ENCODE measurements at regions not wholly inside any gene's neighbourhood (a gene's known extent, or its start where the extent isn't known, plus 50 kb on each side); places are given as distances from the start of the nearest gene placed in this dataset.

DNA sequence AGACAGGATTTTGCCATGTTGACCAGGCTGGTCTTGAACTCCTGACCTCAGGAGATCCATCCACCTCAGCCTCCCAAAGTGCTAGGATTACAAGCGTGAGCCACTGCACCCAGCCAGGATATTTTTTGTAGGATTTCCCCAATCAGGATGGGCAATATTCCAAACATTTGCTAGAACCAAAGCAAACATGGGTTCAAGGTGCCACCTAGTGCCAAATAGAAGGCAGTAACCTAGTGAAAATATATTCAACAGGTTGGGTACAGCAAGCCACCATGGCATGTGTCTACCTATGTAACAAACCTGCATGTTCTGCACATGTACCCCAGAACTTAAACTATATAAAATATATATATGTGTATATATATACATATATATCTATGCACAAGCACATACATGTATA lies 185.9 kb upstream of the CADM2 start:
- Histone ChIP-seq H4K20me1 (ENCODE audit: insufficient read depth, low read length) (no peaks in the 10 kb centered on the region), H2AFZ (ENCODE audit: low read depth, low read length) (no peak overlapping the region), H3K4me3 (ENCODE audit: low read length) (no peak overlapping the region), H3K4me2 (ENCODE audit: low read length) (no peak overlapping the region), H3K79me2 (ENCODE audit: low read length) (no peaks in the 10 kb centered on the region), H3K4me1 (ENCODE audit: low read length) (no peaks in the 10 kb centered on the region), H3K36me3 (replicated peaks; ENCODE audit: low read depth, low read length) (no peaks in the 10 kb centered on the region), H3K9ac (ENCODE audit: low read length) (no peak overlapping the region), H3K27ac (ENCODE audit: low read length) (no peak overlapping the region), H3K27me3 (ENCODE audit: low read depth, low read length) (no peaks in the 10 kb centered on the region), H3K9me3 (ENCODE audit: insufficient read depth, low read length) (peaks cover 5% of the 10 kb centered on the region; the same call in 1 of the 2 replicates)
- TF ChIP-seq, protein P1, sequence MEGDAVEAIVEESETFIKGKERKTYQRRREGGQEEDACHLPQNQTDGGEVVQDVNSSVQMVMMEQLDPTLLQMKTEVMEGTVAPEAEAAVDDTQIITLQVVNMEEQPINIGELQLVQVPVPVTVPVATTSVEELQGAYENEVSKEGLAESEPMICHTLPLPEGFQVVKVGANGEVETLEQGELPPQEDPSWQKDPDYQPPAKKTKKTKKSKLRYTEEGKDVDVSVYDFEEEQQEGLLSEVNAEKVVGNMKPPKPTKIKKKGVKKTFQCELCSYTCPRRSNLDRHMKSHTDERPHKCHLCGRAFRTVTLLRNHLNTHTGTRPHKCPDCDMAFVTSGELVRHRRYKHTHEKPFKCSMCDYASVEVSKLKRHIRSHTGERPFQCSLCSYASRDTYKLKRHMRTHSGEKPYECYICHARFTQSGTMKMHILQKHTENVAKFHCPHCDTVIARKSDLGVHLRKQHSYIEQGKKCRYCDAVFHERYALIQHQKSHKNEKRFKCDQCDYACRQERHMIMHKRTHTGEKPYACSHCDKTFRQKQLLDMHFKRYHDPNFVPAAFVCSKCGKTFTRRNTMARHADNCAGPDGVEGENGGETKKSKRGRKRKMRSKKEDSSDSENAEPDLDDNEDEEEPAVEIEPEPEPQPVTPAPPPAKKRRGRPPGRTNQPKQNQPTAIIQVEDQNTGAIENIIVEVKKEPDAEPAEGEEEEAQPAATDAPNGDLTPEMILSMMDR (IDR thresholded peaks at IDR 0.05; ENCODE audit: low read depth, low read length): peak; percentile 54
- no peak for TF ChIP-seq EZH2phosphoT487 (IDR thresholded peaks at IDR 0.05; ENCODE audit: low read depth)

DNA sequence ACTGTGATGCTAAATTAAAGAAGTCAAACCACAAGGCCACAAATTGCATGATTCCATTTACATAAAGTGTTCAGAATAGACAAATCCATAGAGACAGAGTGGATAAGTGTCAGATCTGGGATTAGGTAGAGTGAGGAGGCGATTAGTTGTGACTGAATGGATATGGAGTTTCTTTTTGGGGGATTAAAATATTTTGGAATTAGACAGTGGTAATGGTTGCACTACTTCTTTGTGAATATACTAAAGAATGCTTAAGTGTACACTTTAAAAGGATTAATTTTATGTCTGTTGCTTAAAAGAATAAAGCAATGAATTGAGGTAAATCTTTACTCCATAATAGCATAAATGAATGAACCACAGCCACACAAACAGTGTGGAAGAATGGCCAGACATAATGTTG lies 175.5 kb upstream of the CADM2 start:
- H3K9ac ChIP-seq (ENCODE audit: low read length): no peak overlapping the region
- H3K79me2 ChIP-seq (ENCODE audit: low read length): no peaks in the 10 kb centered on the region

DNA sequence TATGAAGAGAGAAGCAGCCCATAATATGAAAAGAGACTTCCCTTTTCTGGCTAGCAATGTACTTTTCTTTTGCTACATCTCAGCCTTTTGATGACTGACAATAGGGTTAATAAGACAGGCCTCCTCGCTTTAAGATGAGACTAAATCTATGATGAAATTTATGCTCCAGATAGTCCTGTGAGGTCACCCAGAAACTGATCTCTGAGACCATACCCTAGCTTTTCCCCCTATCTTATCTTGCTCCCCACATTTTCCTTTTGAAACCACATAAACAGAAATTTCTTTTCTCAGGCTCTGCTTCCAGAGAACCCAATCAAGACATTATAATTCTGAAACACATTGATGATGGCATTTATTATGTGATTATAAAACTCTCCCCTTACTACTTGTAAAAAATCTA lies 168.8 kb upstream of the CADM2 start:
- H3K9me3 ChIP-seq (ENCODE audit: insufficient read depth, low read length): no peaks in the 10 kb centered on the region

More for the DNA sequence above, 175.5 kb upstream of the CADM2 start:
- no peaks in the 10 kb centered on the region for H3K4me1 ChIP-seq (ENCODE audit: low read length)
- H4K20me1 ChIP-seq (ENCODE audit: insufficient read depth, low read length): no peaks in the 10 kb centered on the region
- H3K4me3 ChIP-seq (ENCODE audit: low read length): no peak overlapping the region
- TF ChIP-seq EZH2phosphoT487 (IDR thresholded peaks at IDR 0.05; ENCODE audit: low read depth): no peak
- TF ChIP-seq, protein P1 (IDR thresholded peaks at IDR 0.05; ENCODE audit: low read depth, low read length): no peak
- H2AFZ ChIP-seq (ENCODE audit: low read depth, low read length): no peak overlapping the region
- no peak overlapping the region for H3K27ac ChIP-seq (ENCODE audit: low read length)
- no peaks in the 10 kb centered on the region for H3K27me3 ChIP-seq (ENCODE audit: low read depth, low read length)
- no peak overlapping the region for H3K4me2 ChIP-seq (ENCODE audit: low read length)
- no peaks in the 10 kb centered on the region for H3K36me3 ChIP-seq (replicated peaks; ENCODE audit: low read depth, low read length)
- H3K9me3 ChIP-seq (ENCODE audit: insufficient read depth, low read length): no peaks in the 10 kb centered on the region

DNA sequence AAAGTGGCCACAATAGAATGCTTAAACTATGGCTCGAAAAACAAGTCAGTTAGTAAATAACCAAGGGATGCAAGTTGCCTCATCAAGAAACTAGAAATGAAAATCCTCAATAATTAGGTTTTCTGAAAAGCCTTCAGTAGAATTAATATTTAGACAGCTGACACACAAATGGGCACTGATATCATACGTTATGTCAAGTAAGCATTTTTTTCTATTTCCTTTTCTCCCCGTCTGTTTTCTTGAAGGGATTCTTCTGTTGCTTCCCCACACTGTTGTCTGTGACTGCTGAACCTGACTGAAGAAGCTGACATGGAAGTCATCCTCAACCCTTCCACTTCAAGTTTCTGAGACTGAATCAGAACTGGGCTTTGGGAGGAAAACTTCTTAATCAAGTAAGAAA lies 151.8 kb upstream of the CADM2 start:
- Histone ChIP-seq H3K4me1 (ENCODE audit: low read length) (no peaks in the 10 kb centered on the region), H2AFZ (ENCODE audit: low read depth, low read length) (no peak overlapping the region), H3K27me3 (ENCODE audit: low read depth, low read length) (no peaks in the 10 kb centered on the region), H3K79me2 (ENCODE audit: low read length) (no peaks in the 10 kb centered on the region), H3K9me3 (ENCODE audit: insufficient read depth, low read length) (no peaks in the 10 kb centered on the region), H3K9ac (ENCODE audit: low read length) (no peak overlapping the region), H4K20me1 (ENCODE audit: insufficient read depth, low read length) (no peaks in the 10 kb centered on the region), H3K4me2 (ENCODE audit: low read length) (no peak overlapping the region), H3K36me3 (replicated peaks; ENCODE audit: low read depth, low read length) (no peaks in the 10 kb centered on the region), H3K4me3 (ENCODE audit: low read length) (no peak overlapping the region), H3K27ac (ENCODE audit: low read length) (no peak overlapping the region)
- TF ChIP-seq, protein P1 (IDR thresholded peaks at IDR 0.05; ENCODE audit: low read depth, low read length): no peak
- no peak for TF ChIP-seq EZH2phosphoT487 (IDR thresholded peaks at IDR 0.05; ENCODE audit: low read depth)

More for the DNA sequence above, 168.8 kb upstream of the CADM2 start:
- no peak overlapping the region for H3K27ac ChIP-seq (ENCODE audit: low read length)
- no peaks in the 10 kb centered on the region for H3K27me3 ChIP-seq (ENCODE audit: low read depth, low read length)
- no peak overlapping the region for H3K9ac ChIP-seq (ENCODE audit: low read length)
- H4K20me1 ChIP-seq (ENCODE audit: insufficient read depth, low read length): no peaks in the 10 kb centered on the region
- no peak overlapping the region for H3K4me2 ChIP-seq (ENCODE audit: low read length)
- H3K36me3 ChIP-seq (replicated peaks; ENCODE audit: low read depth, low read length): no peaks in the 10 kb centered on the region
- no peak overlapping the region for H2AFZ ChIP-seq (ENCODE audit: low read depth, low read length)
- TF ChIP-seq, protein P1 (IDR thresholded peaks at IDR 0.05; ENCODE audit: low read depth, low read length): no peak
- TF ChIP-seq EZH2phosphoT487 (IDR thresholded peaks at IDR 0.05; ENCODE audit: low read depth): no peak
- H3K4me3 ChIP-seq (ENCODE audit: low read length): no peak overlapping the region
- H3K79me2 ChIP-seq (ENCODE audit: low read length): no peaks in the 10 kb centered on the region
- no peaks in the 10 kb centered on the region for H3K4me1 ChIP-seq (ENCODE audit: low read length)
